Endothelial cell of umbilical vein (primary cell): ENCODE measurements at regions not wholly inside any gene's neighbourhood (a gene's known extent, or its start where the extent isn't known, plus 50 kb on each side); places are given as distances from the start of the nearest gene placed in this dataset.

Experiments used
- BruUV-seq: library from RNA; stranded (reverse); fragments of 400-500 nt; replicated peaks from 2 replicates; lab custom pipeline; 2021; lab: Mats Ljungman, UMichigan
- CTCF ChIA-PET: fragments of 300-600, 350-600 bp; sonication (Branson Sonifier 250); formaldehyde crosslinking; loops from one replicate; lab custom pipeline; 2021; ENCODE audit warnings: antibody characterized with exemption, inconsistent platforms; lab: Charles Lee
- POLR2A ChIA-PET: fragments of 300-600, 350-600 bp; sonication (Branson Sonifier 250); formaldehyde crosslinking; loops from one replicate; lab custom pipeline; 2021; ENCODE audit warnings: antibody characterized with exemption, inconsistent platforms; lab: Charles Lee
- DNase-seq: peaks from one replicate; pipeline ENCODE4 v3.0.0-alpha.2; 2011; ENCODE audit warnings: low read depth, low spot score
- FAIRE-seq: peaks from 2 replicates; lab custom pipeline; 2011; peaks lifted over from hg19 to GRCh38; lab: Jason Lieb, UNC
- H2AFZ ChIP-seq: 2 replicates; pipeline ENCODE4 v1.6.0; 2012; ENCODE audit warnings: low read depth, low read length, control low read depth, inconsistent platforms
- H3K27ac ChIP-seq: 2 replicates; pipeline ENCODE4 v1.5.1; 2011; ENCODE audit warnings: low read depth, mild to moderate bottlenecking, control low read depth, low read length, moderate library complexity; ENCODE audit not compliant: insufficient read depth
- H3K27me3 ChIP-seq, 2 experiments: 2 replicates each; pipeline versions ENCODE4 v1.6.0 to v1.6.1; 2011; ENCODE audit warnings: low read length in 2 of 2, mixed read lengths in 1 of 2; ENCODE audit not compliant: control insufficient read depth in 2 of 2, insufficient read depth in 2 of 2
- H3K36me3 ChIP-seq, 2 experiments: 2 replicates in 1 of 2; 3 replicates in 1 of 2; pipeline ENCODE4 v1.5.1; 2011; ENCODE audit warnings: low read length in 2 of 2, mild to moderate bottlenecking in 1 of 2, moderate library complexity in 1 of 2; ENCODE audit not compliant: control insufficient read depth in 2 of 2, insufficient read depth in 2 of 2; ENCODE audit errors: extremely low read depth in 1 of 2
- H3K4me1 ChIP-seq: 3 replicates; pipeline ENCODE4 v1.5.1; 2011; ENCODE audit warnings: mild to moderate bottlenecking, low read length; ENCODE audit not compliant: control insufficient read depth, insufficient read depth; ENCODE audit errors: extremely low read depth
- H3K4me2 ChIP-seq: 2 replicates; pipeline ENCODE4 v1.6.1; 2011; ENCODE audit warnings: low read length, control low read depth, mixed read lengths; ENCODE audit not compliant: insufficient read depth
- H3K4me3 ChIP-seq, 3 experiments: fragments of 200-600 bp in 1 of 3; sonication (generic), shearing (Covaris generic) in 1 of 3; replicated peaks in 1 of 3; 2 replicates each; pipeline ENCODE4 v1.5.1; 2011 to 2016; ENCODE audit warnings: control low read depth in 3 of 3, low read length in 3 of 3, mild to moderate bottlenecking in 2 of 3, inconsistent platforms in 1 of 3, low read depth in 1 of 3, moderate library complexity in 1 of 3; ENCODE audit not compliant: insufficient read depth in 1 of 3
- H3K79me2 ChIP-seq: 2 replicates; pipeline ENCODE4 v1.6.0; 2012; ENCODE audit warnings: low read length, inconsistent platforms; ENCODE audit not compliant: control insufficient read depth, insufficient read depth
- H3K9ac ChIP-seq: replicated peaks from 2 replicates; pipeline ENCODE3; 2011; ENCODE audit warnings: low read length, control low read depth; ENCODE audit not compliant: insufficient read depth; ENCODE audit errors: extremely low read depth
- H3K9me1 ChIP-seq: replicated peaks from 3 replicates; pipeline ENCODE4 v1.6.0; 2011; ENCODE audit warnings: mild to moderate bottlenecking, low read length; ENCODE audit not compliant: control insufficient read depth, insufficient read depth; ENCODE audit errors: extremely low read depth
- H3K9me3 ChIP-seq: replicated peaks from 2 replicates; pipeline ENCODE4 v1.5.1; 2012; ENCODE audit warnings: low read length, inconsistent platforms; ENCODE audit not compliant: control insufficient read depth, insufficient read depth
- H4K20me1 ChIP-seq: replicated peaks from 2 replicates; pipeline ENCODE3; 2011; ENCODE audit warnings: mild to moderate bottlenecking, low read length; ENCODE audit not compliant: control insufficient read depth, insufficient read depth; ENCODE audit errors: extremely low read depth
- EZH2 ChIP-seq: IDR thresholded peaks from 2 replicates; pipeline ENCODE4 v1.6.1; 2012; ENCODE audit warnings: borderline replicate concordance, low read depth, mild to moderate bottlenecking, moderate library complexity, low read length, inconsistent platforms; ENCODE audit not compliant: severe bottlenecking
- FOS ChIP-seq: IDR thresholded peaks from 2 replicates; pipeline ENCODE4 v1.6.1; 2011; ENCODE audit warnings: mild to moderate bottlenecking, low read length, moderate library complexity, borderline replicate concordance; ENCODE audit not compliant: insufficient read depth
- GATA2 ChIP-seq: IDR thresholded peaks from 2 replicates; pipeline ENCODE4 v1.7.0; 2011; ENCODE audit warnings: low read depth, mild to moderate bottlenecking, moderate library complexity, mixed read lengths, low read length; ENCODE audit not compliant: insufficient read length, insufficient read depth
- JUN ChIP-seq: IDR thresholded peaks from 2 replicates; pipeline ENCODE4 v1.6.1; 2011; ENCODE audit warnings: borderline replicate concordance, low read depth; ENCODE audit not compliant: insufficient read length, insufficient read depth
- MYC ChIP-seq: IDR thresholded peaks from one replicate; pipeline ENCODE4 v1.6.1; 2011; ENCODE audit warnings: mild to moderate bottlenecking, low read depth, low read length
- POLR2A ChIP-seq: IDR thresholded peaks from 2 replicates; pipeline ENCODE4 v1.6.1; 2012; ENCODE audit warnings: low read depth, mild to moderate bottlenecking, control low read depth, low read length
- POLR2AphosphoS5 ChIP-seq: IDR thresholded peaks from 2 replicates; pipeline ENCODE4 v1.6.1; 2012; ENCODE audit warnings: low read depth, mild to moderate bottlenecking, control low read depth, low read length, moderate library complexity; ENCODE audit not compliant: insufficient read depth
- dilution Hi-C: fragments of 300-500 bp; cut with MboI; formaldehyde crosslinking; loops from one replicate; pipeline ENCODE4 v1.15.0; 2019; ENCODE audit warnings: low sequenced_read_pairs; ENCODE audit not compliant: extremely low pct_ligation_motif_present
- intact Hi-C: fragments of 100-400 bp; cut with micrococcal nuclease; formaldehyde crosslinking; loops from one replicate; pipeline ENCODE4 v1.10.0; 2022
- TF ChIP-seq, protein P1 (sequence below), 2 donors: IDR thresholded peaks; 1 replicate in 1 of 2; 2 replicates in 1 of 2; pipeline ENCODE4 v1.5.1; 2011; ENCODE audit warnings: low read length in 2 of 2, mild to moderate bottlenecking in 2 of 2, moderate library complexity in 2 of 2, control low read depth in 1 of 2, inconsistent platforms in 1 of 2, low read depth in 1 of 2; ENCODE audit not compliant: insufficient read depth in 1 of 2; ENCODE audit errors: extremely low read depth in 1 of 2
- TF ChIP-seq, protein P2 (sequence below): IDR thresholded peaks from 2 replicates; pipeline ENCODE4 v1.6.1; 2011; ENCODE audit not compliant: insufficient read depth, insufficient read length

DNA sequence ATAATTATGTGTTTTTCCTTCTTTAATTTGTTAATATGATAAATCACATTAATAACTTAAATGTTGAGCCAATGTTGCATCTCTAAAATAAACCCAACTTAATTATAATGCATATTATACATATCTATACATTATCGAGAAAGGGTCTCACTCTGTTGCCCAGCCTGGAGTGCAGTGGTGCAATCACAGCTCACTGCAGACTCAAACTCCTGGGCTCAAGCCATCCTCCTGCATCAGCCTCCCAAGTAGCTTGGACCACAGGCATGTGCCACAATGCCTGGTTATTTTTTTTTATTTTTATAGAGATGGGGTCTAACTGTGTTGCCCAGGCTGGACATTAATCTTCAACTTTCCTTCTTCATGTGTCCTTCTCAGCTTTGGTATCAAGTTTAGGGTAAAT is 98.9 kb downstream of the INHBA start:
- dilution Hi-C loops (no loop called here), intact Hi-C loops (no loop called here)
- H2AFZ ChIP-seq = no peak overlapping the region
- no peaks in the 10 kb centered on the region for H3K9me1 ChIP-seq
- H3K79me2 ChIP-seq = no peaks in the 10 kb centered on the region
- ChIA-PET POLR2A (no interaction called here), CTCF (no interaction called here)
- no peak overlapping the region for H3K4me2 ChIP-seq
- no peaks in the 10 kb centered on the region for H4K20me1 ChIP-seq
- no peaks in the 10 kb centered on the region for H3K4me1 ChIP-seq
- no peak for TF ChIP-seq JUN
- TF ChIP-seq, protein P1, sequence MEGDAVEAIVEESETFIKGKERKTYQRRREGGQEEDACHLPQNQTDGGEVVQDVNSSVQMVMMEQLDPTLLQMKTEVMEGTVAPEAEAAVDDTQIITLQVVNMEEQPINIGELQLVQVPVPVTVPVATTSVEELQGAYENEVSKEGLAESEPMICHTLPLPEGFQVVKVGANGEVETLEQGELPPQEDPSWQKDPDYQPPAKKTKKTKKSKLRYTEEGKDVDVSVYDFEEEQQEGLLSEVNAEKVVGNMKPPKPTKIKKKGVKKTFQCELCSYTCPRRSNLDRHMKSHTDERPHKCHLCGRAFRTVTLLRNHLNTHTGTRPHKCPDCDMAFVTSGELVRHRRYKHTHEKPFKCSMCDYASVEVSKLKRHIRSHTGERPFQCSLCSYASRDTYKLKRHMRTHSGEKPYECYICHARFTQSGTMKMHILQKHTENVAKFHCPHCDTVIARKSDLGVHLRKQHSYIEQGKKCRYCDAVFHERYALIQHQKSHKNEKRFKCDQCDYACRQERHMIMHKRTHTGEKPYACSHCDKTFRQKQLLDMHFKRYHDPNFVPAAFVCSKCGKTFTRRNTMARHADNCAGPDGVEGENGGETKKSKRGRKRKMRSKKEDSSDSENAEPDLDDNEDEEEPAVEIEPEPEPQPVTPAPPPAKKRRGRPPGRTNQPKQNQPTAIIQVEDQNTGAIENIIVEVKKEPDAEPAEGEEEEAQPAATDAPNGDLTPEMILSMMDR (IDR thresholded peaks at IDR 0.05; ENCODE audit: extremely low read depth in 1 of 2, insufficient read depth in 1 of 2, low read depth in 1 of 2, low read length in 2 of 2) = no peak
- no peak for TF ChIP-seq FOS
- TF ChIP-seq POLR2AphosphoS5 = no peak
- TF ChIP-seq EZH2 = no peak
- TF ChIP-seq POLR2A = no peak
- no peak for TF ChIP-seq GATA2
- TF ChIP-seq, protein P2, sequence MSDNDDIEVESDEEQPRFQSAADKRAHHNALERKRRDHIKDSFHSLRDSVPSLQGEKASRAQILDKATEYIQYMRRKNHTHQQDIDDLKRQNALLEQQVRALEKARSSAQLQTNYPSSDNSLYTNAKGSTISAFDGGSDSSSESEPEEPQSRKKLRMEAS = no peak
- TF ChIP-seq MYC = no peak
- DNase-seq (no peak), FAIRE-seq (no peak)
- no peak overlapping the region for H3K4me3 ChIP-seq
- H3K9ac ChIP-seq = no peak overlapping the region
- H3K27me3 ChIP-seq = no peaks in the 10 kb centered on the region
- no peaks in the 10 kb centered on the region for H3K36me3 ChIP-seq
- no TSS peak for BruUV-seq
- H3K9me3 ChIP-seq = no peaks in the 10 kb centered on the region
- no peak overlapping the region for H3K27ac ChIP-seq
